Nucleus accumbens (tissue), 56 donors: ENCODE measurements at regions not wholly inside any gene's neighbourhood (a gene's known extent, or its start where the extent isn't known, plus 50 kb on each side); places are given as distances from the start of the nearest gene placed in this dataset.
"Not testable (repeated sequence)": the region's sequence is repeated elsewhere in the genome, so short reads cannot be mapped to it uniquely, and the experiment has no call there.

Source experiments
- DNase-seq, 56 donors: peaks; one replicate each; lab custom pipeline; 2025; lab: John Stamatoyannopoulos, UW

DNA sequence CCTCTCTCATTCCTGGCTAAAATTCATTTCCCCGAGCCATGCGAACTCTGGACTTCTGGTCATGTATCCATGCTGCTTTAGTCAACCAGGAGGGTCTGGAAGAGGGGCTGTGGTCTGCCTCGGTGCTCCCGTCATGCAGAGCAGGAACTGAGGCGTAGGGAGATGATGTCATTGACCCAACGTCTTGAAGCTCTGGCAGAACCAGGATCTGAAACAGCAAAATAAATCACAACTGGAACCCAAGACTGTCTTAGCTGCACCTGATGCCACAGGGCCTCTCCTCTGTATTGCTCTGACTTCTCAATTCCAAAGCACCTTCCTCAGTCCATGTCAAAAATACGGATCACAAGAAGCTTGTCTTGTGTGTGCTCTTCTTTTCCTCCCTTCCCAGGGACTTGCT lies 131.0 kb upstream of the LDB2 start:
- DNase-seq = no peak

DNA sequence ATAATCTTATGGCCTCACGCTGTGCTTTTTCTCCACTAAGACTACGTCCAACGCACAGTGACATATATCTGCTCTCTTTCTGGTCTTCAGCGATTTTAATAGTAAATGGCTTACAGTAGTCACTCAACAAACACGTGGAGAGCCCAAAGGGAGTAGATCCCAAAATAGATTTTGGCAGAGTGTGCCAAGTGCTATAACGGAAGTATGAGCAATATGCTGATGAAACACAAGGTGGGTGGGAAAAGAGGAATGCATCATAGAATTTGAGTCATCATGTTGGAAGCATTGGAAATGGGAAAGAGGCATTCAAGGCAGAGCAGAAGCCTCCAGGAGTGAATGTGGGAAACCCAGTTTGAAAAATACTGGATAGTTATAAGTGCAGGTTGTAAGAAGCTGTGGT lies 129.1 kb upstream of the LDB2 start:
- peak in 6 of 56 donors; percentile 7 to 69 (median 19) for DNase-seq

DNA sequence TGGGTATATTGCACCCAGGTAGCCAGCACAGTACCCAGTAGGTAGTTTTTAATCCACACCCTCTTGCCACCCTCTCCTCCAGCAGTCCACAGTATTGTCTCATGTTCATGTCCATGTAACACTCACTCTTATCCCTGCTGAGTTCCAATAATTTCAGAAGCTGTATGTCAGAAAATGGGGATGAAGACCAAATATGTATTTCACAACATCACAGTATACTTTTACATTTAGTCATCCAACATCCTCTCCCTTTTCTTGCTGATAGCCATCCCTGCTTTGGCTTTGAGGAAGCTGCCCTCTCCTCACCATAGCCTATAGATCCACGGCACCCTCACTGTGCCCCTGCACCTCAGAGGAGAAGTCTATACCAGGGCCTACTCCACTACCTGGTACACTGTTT lies 126.0 kb upstream of the LDB2 start:
- DNase-seq = no peak

DNA sequence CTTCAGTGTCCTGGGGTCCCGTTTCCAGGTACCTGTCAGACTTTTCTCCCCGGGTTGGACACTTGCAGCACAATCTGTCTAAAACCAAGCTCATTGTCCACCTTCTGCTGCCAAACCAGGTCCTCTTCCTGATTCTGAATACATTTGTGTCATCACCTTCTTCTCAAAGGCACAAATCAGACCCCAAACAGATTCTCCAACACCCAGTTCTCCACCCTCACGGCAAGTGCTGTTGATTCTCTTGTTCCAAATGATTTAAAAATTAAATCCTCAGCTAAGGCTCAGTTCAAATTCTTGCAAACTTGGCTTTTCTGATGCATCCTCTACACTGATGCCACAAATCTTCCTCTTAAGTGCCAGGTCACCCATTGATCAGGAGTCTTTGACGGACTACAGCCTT lies 122.5 kb upstream of the LDB2 start:
- no peak for DNase-seq

DNA sequence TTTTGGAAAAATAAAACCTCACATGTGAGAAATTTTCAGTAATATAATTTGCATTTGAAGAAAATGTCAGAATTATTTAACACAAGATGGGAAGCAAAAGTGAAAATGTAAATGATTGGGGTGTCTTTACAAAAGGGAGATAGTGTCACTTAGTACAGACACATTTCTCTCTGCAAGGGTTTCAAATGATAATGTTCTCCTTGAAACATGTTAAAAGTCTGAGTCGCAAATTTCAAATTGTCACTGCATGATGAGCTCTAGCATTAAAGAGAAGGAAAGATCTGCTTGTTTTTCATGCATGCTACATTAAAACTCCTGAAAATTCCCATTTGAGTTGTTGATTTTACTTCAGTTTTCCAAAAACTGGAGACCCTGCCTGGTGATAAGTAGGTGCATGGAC lies 122.0 kb upstream of the LDB2 start:
- no peak for DNase-seq

DNA sequence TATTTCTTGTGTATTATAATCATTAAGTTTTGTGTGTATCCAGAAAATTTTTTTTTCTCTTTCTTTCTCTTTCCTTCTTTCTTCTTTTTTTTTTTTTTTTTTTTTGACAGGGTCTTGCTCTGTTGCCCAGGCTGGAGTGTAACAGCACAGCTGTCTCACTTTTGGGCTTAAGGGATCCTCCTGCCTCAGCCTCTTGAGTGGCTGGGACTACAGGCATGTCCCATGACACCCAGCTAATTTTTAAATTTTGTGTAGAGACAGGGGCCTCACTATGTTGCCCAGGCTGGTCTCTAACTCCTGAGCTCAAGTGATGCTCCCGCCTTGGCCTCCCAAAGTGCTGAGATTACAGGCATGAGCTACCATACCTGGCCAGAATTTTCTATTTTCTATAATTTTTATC lies 120.2 kb upstream of the LDB2 start:
- DNase-seq = not testable (repeated sequence)

DNA sequence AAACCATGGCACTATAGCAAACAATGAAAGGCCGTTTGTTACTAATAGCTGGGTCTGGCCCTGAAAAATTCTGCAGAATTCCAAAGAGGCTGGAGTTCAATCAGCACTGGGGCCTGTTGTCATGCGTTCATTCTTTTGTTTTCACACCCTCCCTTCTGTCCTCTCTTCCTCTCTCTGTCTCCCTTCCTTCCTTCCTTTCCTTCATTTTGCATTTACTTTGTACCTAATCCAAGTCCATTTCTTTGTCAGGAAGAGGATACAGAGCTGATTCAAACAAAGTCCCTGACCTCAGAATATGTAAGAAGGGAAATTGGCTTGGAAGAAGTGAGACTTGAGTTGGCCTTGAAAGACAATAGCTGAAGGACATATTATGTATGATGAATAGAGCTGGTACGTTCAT lies 119.6 kb upstream of the LDB2 start:
- no peak for DNase-seq

DNA sequence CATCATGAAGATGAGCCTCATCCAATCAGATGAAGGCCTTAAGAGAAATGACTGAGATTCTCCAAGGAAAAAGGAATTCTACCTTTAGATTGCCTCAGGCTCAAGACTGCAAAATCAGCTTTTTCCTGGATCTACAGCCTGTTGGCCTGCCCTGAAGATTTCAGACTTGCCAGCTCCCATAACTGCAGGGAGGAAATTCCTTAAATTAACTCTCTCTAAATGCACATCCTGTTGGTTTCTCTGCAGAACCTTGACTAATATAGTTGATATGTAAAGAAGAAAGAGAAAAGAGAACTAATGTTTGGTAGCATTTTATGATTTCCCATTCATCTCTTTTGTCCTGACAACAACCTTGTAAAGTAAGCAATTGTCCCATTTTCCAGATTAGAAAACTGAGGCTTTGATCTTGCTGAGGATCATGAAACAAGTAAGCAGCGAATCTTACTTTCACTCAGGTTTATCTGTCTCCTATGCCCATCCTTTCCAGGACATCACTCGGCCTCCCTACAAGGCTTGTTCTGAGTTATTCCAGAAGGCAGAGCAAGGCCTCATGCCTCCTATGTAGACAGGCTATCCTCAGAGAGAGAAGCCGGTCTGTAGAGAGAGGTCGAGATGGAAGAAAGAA lies 115.0 kb upstream of the LDB2 start:
- no peak for DNase-seq

DNA sequence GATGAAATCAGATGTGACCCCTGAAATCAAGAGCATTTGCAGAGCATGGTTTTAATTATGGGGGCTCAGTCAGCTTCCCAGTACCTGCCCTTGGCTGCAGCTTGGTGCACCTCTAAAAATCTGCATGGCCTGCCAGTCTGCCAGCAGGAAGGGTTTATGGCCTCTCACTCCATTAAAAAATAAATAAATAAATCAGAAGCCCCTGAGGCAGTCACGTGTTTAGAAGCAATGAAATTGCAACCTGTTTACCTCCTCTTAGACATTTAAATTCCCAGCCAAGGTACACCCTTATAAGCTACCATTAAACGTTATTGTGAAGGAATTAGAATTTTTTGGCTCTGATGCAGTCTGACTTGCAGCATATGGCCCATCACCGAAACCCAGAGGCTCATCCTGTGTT lies 114.0 kb upstream of the LDB2 start:
- DNase-seq = no peak

DNA sequence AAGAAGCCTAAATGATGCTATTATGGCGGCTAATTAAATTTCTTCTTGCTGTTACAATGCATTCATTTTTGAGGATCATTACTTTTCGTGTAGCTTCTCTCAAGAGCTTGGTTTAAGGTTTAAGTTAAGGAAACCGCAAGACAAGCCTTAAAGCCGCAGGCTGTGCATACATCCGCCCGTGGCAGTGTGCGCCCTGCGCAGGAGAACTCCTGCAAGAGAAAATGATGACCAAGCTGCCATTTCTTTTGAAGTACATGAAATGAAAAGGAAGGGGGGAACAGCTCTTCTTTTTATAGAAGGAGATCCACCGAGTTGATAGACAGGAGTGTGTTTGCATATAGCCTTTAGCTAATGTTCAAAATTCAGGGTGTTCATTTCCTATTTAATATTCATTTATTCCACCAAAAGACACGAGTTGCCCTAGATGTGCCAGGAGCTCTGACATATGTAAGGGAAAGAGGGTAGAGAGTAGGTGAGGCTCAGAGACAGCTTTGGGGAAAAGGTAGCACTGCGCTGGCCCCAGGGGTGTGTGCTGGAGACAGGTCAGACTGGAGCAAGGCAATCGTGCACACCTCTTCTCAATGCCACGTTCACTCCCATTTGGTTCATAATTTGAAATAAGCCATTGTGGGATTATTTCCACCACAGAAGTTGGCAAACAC lies 112.1 kb upstream of the LDB2 start:
- peak in 1 of 56 donors; percentile 6 for DNase-seq

DNA sequence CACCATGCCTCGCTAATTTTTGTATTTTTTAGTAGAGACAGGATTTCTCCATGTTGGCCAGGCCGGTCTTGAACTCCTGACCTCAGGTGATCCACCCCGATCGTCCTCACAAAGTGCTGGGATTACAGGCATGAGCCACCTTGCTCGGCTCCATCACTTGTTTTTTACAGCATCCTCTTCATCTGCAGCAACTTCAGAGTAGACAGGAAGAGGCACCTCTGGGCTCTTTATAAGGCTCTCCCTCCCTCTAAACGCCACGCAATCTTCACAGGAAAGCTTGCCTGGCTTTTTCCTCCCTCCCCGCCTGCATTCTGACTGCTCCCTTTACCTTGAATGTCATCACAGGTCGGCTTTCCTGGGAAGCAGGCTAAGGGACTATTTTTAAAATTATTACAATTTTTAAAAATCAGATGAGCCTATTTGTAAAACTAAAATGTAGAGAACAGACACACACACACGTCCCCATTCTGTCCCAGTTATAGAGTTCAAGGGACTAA lies 111.5 kb upstream of the LDB2 start:
- DNase-seq = no peak

DNA sequence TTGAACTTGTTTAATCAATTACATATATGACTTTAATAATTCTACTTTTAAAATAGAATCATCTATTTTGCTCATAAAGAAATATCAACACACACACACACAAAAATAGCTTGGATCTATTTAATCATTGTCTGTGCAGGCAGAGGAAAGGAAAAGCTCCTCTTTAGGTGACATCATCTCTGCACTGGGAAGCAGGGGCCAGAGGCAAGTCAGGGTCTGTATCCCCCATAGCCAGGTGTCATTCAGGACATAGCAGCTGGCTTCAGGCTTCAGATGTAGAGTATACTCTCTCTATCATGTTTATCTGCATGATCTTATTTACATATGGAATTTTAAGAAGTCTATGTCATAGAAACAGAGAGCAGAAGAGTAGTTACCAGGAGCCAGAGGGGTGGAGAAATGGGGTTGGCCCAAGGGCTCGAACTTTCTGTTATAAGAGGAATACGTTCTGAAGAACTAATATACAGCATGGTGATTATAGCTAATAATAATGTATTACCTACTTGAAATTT lies 110.4 kb upstream of the LDB2 start:
- no peak for DNase-seq

DNA sequence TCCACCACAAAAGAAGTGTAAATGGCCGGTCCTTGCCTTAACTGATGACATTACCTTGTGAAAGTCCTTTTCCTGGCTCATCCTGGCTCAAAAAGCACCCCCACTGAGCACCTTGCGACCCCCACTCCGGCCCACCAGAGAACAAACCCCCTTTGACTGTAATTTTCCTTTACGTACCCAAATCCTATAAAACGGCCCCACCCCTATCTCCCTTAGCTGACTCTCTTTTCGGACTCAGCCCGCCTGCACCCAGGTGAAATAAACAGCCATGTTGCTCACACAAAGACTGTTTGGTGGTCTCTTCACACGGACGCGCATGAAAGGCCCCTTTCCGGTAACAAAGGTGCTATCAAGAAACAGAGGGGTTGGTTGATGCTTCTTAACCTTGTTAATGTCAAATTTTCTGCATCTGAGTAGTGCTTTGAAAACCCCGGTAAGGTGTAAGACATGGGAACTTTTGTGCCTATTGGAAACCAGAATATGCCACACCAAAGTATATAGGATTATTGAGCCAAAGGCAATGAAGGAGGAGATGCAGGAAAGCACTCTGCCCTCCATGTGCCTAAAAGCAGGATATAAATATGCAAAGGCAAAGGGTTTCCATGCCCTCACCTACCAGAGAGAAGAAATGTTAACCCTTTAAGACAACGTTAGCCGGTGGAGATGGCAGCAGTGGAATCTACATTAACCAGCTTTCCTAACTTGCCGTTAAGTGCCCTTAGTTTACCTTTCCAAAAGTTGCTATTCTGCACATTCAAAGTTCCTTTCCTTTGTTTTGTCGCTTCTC lies 105.4 kb upstream of the LDB2 start:
- not testable (repeated sequence) for DNase-seq

DNA sequence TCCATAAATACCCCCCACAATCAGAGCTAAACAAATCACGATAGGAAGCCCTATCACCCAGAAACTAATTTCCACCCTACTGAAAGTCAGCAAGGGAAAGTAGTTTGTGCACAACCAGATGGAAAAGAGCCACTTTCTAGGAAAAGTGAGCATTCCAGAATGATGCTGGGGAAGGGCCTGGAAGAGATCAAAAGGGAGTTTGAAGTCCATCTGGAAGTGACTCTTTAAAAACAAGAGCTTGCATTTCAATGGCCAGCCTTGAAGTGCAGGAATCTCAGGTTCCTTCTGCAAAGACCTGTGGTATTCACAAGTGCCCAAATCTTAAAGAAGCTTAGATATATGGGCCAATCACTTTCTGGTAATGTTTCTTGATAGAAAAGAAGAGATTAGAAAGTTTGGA lies 97.0 kb upstream of the LDB2 start:
- no peak for DNase-seq

DNA sequence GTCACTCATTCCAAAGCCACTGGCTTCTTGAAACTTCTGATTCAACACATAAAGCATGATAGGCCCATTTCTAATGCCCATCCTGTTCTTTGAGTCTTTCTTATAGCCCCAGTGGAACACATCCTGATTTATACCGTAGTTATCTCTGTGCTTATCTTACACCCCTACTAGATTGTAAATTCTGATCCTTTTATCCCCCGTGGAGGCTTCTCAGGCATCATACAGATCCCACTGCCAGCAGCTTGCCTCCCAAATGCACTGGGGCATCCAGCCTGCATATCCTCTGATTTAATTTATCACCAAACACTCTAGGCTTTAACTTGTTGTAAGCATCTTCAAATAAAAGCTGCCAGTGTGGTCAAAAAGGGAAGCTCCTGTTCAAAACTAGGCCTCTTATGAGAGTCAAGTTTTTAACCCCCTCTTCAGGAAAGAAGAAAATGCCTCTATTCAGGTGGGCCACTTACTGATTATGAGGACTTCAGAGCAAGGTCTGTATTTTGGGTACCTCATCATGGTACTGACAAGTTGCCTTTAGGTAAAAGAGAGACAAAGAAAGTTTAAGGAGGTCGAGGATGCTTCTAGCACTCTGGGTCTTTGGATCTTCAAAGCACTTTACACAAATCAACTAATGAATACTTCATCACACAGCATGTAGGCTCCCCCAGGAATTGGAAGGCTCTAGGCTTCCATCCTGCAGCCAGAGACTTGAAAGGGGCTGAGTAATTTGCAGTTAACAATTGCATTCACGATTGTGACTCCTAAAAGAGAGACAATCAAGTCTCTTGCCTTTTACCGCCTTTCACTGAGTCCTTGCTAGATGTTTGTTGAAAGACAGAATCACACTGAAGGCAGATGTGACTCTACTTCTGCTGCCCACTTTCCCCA lies 95.8 kb upstream of the LDB2 start:
- no peak for DNase-seq

DNA sequence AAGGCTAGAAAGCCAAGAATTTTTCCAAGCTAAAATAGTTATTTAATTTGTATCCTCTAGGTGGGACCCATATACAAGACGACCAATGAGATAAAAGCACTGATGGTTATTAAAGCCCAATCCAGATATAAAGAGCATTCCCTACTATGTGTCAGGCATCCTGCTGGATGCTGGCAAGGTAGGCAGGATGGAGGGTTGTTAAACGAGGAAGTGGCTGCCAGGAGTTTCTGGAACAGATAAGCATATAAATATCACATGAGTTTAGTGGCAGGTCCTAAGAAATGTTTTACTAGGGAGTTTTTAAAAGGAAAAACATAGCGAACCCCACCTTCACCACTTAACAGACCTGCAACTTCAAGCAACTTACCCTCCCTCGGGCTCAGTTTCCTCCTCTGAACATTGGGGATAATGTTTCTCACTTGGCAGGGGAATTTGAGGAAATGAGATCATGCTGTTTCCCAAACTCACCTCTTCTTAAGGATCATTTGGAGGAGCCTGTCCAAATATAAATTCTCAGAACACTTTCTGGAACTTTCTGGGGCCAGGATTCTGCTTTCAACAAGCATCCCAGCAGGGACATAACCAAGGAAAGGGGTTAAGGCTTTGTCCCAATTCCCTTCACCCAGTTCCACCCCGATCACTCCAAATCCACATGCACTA lies 94.3 kb upstream of the LDB2 start:
- no peak for DNase-seq

DNA sequence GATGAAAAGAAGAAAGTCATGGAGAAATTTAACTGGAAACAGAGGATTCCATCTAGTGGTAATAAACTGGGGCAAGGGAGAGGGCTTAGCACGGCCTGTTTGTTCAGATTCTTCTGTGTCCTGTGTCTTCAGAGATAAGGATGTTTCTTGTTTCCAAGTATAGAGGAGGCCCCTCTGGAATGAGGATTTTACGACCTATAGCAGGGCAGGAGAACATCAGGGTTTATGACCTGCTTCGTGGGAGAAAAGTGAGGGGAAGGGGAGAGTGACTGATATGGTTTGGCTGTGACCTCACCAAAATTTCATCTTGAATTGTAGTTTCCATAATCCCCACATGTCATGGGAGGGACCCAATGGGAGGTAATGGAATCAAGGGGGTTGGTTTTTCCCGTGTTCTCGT lies 93.0 kb upstream of the LDB2 start:
- no peak for DNase-seq

DNA sequence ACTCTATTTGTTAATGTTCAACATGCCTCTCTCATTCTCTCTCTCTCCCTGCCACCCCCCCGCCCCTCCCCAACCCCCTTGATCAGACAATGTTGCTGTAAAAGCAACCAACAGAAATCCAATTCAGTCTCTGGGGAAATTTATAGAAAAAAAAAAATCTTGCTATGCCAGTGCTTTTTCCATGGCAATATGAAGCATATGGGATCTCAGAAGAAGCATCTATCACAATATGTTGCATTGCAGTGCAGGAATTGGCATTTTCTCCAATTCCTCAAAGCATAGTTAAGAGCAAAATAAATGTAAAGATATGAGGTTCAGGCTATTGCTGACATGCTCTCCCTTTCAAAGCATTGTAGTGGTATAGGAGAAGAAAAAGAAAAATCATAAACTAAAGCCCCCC lies 90.9 kb upstream of the LDB2 start:
- no peak for DNase-seq

DNA sequence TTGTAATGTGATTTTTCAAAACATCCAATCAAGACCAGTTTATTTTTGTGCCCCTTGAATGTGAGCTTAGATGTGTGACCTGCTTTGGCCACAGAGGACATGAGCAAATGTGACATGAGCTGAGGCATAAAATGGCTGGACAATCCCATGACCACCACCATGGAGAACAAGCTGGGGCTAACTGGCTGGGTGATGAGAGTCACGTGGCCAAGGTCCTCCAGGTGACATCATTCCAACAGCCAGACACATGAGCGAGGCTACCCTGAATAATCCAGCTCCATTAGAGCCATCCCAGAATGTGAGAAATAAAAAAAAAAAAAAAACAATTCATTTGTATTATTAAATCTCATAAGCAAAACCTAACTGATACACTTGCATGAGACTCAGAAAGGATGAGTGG lies 90.4 kb upstream of the LDB2 start:
- no peak for DNase-seq

DNA sequence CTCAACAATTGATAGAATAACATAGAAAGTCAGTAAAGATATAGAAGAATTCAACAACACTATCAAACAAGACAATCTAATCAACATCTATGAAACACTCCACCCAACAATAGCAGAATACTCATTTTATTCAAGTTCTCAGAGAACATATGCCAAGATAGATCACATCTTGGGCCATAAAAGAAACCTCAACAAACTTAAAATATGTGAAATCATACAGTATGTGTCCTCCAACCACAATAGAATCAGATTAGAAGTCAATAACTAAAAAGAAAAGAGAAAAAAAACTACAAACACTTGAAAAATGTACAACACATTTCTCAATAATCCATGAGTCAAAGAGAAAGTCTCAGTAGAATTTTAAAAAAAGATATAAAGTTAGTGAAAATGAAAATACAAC lies 78.6 kb upstream of the LDB2 start:
- DNase-seq = no peak
